ENCODE measurements at regions not wholly inside any gene's neighbourhood (a gene's known extent, or its start where the extent isn't known, plus 50 kb on each side); places are given as distances from the start of the nearest gene placed in this dataset.
"Not testable (repeated sequence)": the region's sequence is repeated elsewhere in the genome, so short reads cannot be mapped to it uniquely, and the experiment has no call there.

DNA sequence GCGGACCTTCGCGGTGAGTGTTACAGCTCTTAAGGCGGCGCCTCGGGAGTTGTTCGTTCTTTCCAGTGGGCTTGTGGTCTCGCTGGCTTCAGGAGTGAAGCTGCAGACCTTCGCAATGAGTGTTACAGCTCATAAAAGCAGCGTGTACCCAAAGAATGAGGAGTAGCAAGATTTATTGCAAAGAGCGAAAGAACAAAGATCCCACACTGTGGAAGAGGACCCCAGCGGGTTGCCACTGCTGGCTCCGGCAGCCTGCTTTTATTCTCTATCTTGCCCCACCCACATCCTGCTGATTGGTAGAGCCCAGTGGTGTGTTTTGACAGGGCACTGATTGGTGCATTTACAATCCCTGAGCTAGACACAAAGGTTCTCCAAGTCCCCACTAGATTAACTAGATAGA, 941.9 kb downstream of the C4orf33 start:
- not testable (repeated sequence) for H3K27ac ChIP-seq (ENCODE audit: low read length); H3K36me3 ChIP-seq (ENCODE audit: control insufficient read depth in 1 of 2, insufficient read depth in 2 of 2, low read length in 2 of 2); H3K4me3 ChIP-seq (ENCODE audit: low read depth in 1 of 2, low read length in 2 of 2); H3K27me3 ChIP-seq (ENCODE audit: low read depth, low read length); H3K9me3 ChIP-seq (ENCODE audit: control insufficient read depth in 1 of 2, low read length in 2 of 2); H3K4me1 ChIP-seq (ENCODE audit: control insufficient read depth in 1 of 2, insufficient read depth in 2 of 2, low read length in 2 of 2)

DNA sequence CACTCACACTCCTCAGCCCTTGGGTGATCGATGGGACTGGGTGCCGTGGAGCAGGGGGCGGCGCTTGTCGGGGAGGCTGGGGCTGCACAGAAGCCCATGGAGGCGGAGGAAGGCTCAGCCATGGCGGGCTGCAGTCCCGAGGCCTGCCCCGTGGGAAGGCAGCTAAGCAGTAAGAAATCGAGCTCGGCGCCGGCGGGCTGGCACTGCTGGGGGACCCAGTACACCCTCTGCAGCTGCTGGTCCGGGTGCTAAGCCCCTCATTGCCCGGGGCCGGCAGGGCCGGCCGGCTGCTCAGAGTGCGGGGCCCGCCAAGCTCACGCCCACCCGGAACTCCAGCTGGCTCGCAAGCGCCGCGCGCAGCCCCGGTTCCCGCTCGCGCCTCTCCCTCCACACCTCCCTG, 942.6 kb downstream of the C4orf33 start:
- H3K9me3 ChIP-seq (ENCODE audit: control insufficient read depth in 1 of 2, low read length in 2 of 2); H3K4me3 ChIP-seq (ENCODE audit: low read depth in 1 of 2, low read length in 2 of 2); H3K36me3 ChIP-seq (ENCODE audit: control insufficient read depth in 1 of 2, insufficient read depth in 2 of 2, low read length in 2 of 2); H3K4me1 ChIP-seq (ENCODE audit: control insufficient read depth in 1 of 2, insufficient read depth in 2 of 2, low read length in 2 of 2); H3K27me3 ChIP-seq (ENCODE audit: low read depth, low read length); H3K27ac ChIP-seq (ENCODE audit: low read length): not testable (repeated sequence)

DNA sequence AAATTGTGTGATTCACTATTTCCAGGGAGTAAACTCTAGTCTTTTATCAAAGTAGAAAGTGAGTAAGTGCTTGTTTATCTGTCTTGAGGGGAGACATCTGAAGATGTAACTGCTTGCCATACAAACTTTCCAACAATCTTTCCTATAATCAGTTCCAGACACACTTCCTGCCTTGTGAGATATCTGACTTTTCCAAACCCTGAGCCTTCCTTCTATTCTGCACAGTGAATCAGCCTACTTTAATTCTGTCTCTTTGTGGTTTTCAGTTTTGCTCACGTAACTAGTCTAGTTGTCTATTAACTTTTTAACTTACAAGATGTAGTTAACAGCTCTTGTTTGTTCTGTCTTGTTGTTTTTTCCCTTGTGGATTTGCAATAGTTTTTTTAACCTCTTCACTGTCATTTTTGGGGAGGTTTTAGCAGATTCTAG, 947.8 kb downstream of the C4orf33 start:
- no peaks in the 10 kb centered on the region for H3K36me3 ChIP-seq (ENCODE audit: control insufficient read depth in 1 of 2, insufficient read depth in 2 of 2, low read length in 2 of 2)
- no peak overlapping the region for H3K27ac ChIP-seq (ENCODE audit: low read length)
- H3K4me1 ChIP-seq (ENCODE audit: control insufficient read depth in 1 of 2, insufficient read depth in 2 of 2, low read length in 2 of 2), result no peaks in the 10 kb centered on the region
- no peaks in the 10 kb centered on the region for H3K9me3 ChIP-seq (ENCODE audit: control insufficient read depth in 1 of 2, low read length in 2 of 2)
- H3K27me3 ChIP-seq (ENCODE audit: low read depth, low read length), result no peaks in the 10 kb centered on the region
- H3K4me3 ChIP-seq (ENCODE audit: low read depth in 1 of 2, low read length in 2 of 2), result no peak overlapping the region

DNA sequence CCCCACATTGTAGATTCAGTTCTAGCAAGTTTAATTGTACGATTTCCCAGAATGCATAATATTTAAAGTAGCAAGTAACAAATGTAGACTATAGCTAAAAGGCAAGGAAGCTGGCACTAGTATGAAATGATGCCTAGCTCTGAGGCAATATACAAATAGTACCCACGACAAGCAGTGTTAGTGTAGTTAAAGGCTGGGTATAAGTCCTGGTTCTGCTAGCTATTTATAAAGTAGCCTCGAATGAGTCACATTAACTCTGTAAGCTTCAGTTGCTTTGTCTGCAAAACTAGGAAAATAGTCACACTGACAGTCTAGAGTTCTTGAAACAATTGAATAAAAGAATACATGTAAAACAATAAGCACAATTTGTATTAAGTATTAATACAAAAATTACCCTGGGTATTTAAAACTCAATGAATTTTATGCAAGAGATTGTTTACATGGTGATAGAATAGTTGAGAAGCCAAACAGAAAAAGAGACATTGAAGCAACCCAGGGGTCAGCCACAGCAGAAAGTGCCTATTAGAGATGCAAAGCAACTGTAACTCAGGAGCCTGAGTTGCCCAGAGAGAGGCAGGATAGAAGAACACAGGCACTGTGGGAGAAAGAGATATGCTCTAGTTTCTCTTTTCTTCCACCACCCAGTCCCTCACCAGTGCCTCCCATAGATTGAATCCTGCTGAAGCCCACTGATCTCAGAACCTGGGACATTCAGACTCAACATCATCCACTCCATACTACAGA, 949.0 kb downstream of the C4orf33 start:
- Histone ChIP-seq H3K27me3 (ENCODE audit: low read depth, low read length) (no peaks in the 10 kb centered on the region), H3K9me3 (ENCODE audit: control insufficient read depth in 1 of 2, low read length in 2 of 2) (no peaks in the 10 kb centered on the region), H3K4me1 (ENCODE audit: control insufficient read depth in 1 of 2, insufficient read depth in 2 of 2, low read length in 2 of 2) (no peaks in the 10 kb centered on the region), H3K4me3 (ENCODE audit: low read depth in 1 of 2, low read length in 2 of 2) (no peak overlapping the region), H3K36me3 (ENCODE audit: control insufficient read depth in 1 of 2, insufficient read depth in 2 of 2, low read length in 2 of 2) (no peaks in the 10 kb centered on the region), H3K27ac (ENCODE audit: low read length) (no peak overlapping the region)

DNA sequence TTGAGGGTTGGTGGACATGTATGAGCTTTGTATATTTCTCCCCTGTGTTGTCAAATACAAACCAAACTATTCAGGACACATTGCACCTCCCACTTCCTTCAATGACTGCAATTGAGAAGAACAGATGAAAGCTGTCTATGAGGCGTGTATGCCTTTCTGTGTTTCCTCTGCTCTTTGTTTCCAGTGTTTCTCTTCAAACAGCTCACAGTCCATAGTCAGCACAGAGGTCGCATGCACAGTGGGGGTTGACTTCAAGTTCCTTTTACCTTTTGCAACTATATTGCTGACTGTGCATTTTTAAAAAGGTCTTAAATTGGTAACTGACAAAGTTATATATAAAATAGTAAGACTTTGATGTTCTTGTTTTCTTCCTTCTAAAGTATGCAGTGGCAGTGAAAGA, 957.8 kb downstream of the C4orf33 start:
- H3K27me3 ChIP-seq (ENCODE audit: low read depth, low read length), result no peaks in the 10 kb centered on the region
- no peaks in the 10 kb centered on the region for H3K4me1 ChIP-seq (ENCODE audit: control insufficient read depth in 1 of 2, insufficient read depth in 2 of 2, low read length in 2 of 2)
- H3K27ac ChIP-seq (ENCODE audit: low read length), result no peak overlapping the region
- no peaks in the 10 kb centered on the region for H3K9me3 ChIP-seq (ENCODE audit: control insufficient read depth in 1 of 2, low read length in 2 of 2)
- no peak overlapping the region for H3K4me3 ChIP-seq (ENCODE audit: low read depth in 1 of 2, low read length in 2 of 2)
- no peaks in the 10 kb centered on the region for H3K36me3 ChIP-seq (ENCODE audit: control insufficient read depth in 1 of 2, insufficient read depth in 2 of 2, low read length in 2 of 2)

DNA sequence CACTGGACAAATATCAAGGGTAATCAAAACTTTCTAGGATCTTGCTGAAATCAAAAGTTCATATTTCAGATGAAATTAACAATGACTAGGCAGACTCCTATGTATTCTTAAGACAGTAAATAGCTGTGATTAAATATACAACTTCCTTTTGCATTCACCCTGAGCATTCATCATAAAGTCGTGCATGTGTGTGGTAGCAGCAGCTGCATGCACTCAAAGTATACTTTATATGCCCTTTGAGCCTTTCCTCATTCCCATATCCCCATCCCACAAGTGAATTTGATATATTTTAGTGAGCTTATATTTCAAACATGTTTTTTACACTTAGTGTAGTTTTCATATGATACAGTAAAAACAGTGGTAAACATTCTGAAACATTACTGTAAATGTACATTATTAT, 959.0 kb downstream of the C4orf33 start:
- Histone ChIP-seq H3K27ac (ENCODE audit: low read length) (no peak overlapping the region), H3K27me3 (ENCODE audit: low read depth, low read length) (no peaks in the 10 kb centered on the region), H3K36me3 (ENCODE audit: control insufficient read depth in 1 of 2, insufficient read depth in 2 of 2, low read length in 2 of 2) (no peaks in the 10 kb centered on the region), H3K9me3 (ENCODE audit: control insufficient read depth in 1 of 2, low read length in 2 of 2) (no peaks in the 10 kb centered on the region), H3K4me1 (ENCODE audit: control insufficient read depth in 1 of 2, insufficient read depth in 2 of 2, low read length in 2 of 2) (no peaks in the 10 kb centered on the region), H3K4me3 (ENCODE audit: low read depth in 1 of 2, low read length in 2 of 2) (no peak overlapping the region)

DNA sequence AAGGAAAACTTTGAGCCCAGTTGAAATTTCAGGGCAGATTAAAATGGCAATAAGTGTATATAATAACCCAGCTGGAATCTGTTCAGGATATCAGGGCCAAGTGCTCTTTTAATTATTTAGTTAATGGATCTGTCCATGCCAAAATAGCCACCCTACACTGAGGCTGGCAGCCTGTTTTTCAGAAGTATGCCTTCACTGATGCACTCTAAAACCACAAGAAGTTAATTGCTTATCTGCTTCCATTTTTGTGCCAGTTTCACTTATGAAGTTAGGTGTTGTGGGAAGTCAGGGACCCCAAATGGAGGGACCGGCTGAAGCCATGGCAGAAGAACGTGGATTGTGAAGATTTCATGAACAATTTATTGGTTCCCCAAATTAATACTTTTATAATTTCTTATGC, 960.3 kb downstream of the C4orf33 start:
- no peaks in the 10 kb centered on the region for H3K4me1 ChIP-seq (ENCODE audit: control insufficient read depth in 1 of 2, insufficient read depth in 2 of 2, low read length in 2 of 2)
- H3K27me3 ChIP-seq (ENCODE audit: low read depth, low read length), result no peaks in the 10 kb centered on the region
- H3K36me3 ChIP-seq (ENCODE audit: control insufficient read depth in 1 of 2, insufficient read depth in 2 of 2, low read length in 2 of 2), result no peaks in the 10 kb centered on the region
- H3K27ac ChIP-seq (ENCODE audit: low read length), result no peak overlapping the region
- H3K9me3 ChIP-seq (ENCODE audit: control insufficient read depth in 1 of 2, low read length in 2 of 2), result no peaks in the 10 kb centered on the region
- no peak overlapping the region for H3K4me3 ChIP-seq (ENCODE audit: low read depth in 1 of 2, low read length in 2 of 2)

DNA sequence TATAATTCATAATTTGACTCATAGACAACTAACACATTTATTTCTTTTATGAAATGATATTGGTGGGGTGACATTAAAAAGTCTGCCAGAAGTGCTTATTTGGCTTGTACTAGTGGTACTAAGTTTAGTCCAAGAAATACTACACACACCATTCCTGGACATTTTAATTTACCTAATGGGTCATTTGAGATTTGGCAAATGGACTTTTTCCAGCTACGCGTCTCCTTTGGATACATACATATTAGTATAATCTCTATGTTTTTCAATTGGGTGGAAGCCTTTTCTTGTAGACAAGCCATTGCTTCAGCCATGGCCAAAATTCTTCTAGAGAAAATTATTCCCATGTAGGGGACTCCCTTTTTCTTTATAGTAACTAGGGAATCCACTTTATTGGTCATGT, 968.5 kb downstream of the C4orf33 start:
- Histone ChIP-seq H3K27me3 (ENCODE audit: low read depth, low read length) (no peaks in the 10 kb centered on the region), H3K4me1 (ENCODE audit: control insufficient read depth in 1 of 2, insufficient read depth in 2 of 2, low read length in 2 of 2) (no peaks in the 10 kb centered on the region), H3K27ac (ENCODE audit: low read length) (no peak overlapping the region), H3K36me3 (ENCODE audit: control insufficient read depth in 1 of 2, insufficient read depth in 2 of 2, low read length in 2 of 2) (no peaks in the 10 kb centered on the region), H3K9me3 (ENCODE audit: control insufficient read depth in 1 of 2, low read length in 2 of 2) (no peaks in the 10 kb centered on the region), H3K4me3 (ENCODE audit: low read depth in 1 of 2, low read length in 2 of 2) (no peak overlapping the region)

GRCh38 chr4:130067419-130067818, 971.5 kb downstream of the C4orf33 start:
- Histone ChIP-seq H3K27ac (ENCODE audit: low read length) (no peak overlapping the region), H3K27me3 (ENCODE audit: low read depth, low read length) (no peaks in the 10 kb centered on the region), H3K4me1 (ENCODE audit: control insufficient read depth in 1 of 2, insufficient read depth in 2 of 2, low read length in 2 of 2) (no peaks in the 10 kb centered on the region), H3K36me3 (ENCODE audit: control insufficient read depth in 1 of 2, insufficient read depth in 2 of 2, low read length in 2 of 2) (no peaks in the 10 kb centered on the region), H3K4me3 (ENCODE audit: low read depth in 1 of 2, low read length in 2 of 2) (no peak overlapping the region), H3K9me3 (ENCODE audit: control insufficient read depth in 1 of 2, low read length in 2 of 2) (no peaks in the 10 kb centered on the region)

- Histone ChIP-seq H3K4me3 (ENCODE audit: low read depth in 1 of 2, low read length in 2 of 2) (no peak overlapping the region), H3K36me3 (ENCODE audit: control insufficient read depth in 1 of 2, insufficient read depth in 2 of 2, low read length in 2 of 2) (no peaks in the 10 kb centered on the region), H3K27me3 (ENCODE audit: low read depth, low read length) (no peaks in the 10 kb centered on the region), H3K27ac (ENCODE audit: low read length) (no peak overlapping the region), H3K9me3 (ENCODE audit: control insufficient read depth in 1 of 2, low read length in 2 of 2) (no peaks in the 10 kb centered on the region), H3K4me1 (ENCODE audit: control insufficient read depth in 1 of 2, insufficient read depth in 2 of 2, low read length in 2 of 2) (no peaks in the 10 kb centered on the region)
Observed at GRCh38 chr4:130068072-130068471, 972.1 kb downstream of the C4orf33 start.

DNA sequence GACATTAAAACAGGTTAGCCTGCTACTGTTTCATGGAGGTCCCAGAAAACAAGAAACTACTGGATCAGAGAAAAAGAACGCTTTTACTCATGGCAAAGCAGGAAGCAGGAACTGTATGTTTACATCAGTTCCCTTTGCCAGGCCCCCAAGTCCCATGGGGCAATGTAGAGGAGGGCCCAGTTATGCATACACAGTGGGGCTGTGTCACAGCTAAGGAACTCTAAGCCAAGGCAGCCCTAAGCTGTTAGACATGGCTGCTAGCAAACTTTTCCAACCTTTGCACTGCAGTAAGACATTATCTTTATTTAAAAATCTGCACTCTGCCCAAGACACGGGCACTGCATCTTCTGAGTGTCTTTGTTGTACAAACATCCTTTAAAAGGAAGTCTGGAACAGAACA, 975.8 kb downstream of the C4orf33 start:
- Histone ChIP-seq H3K36me3 (ENCODE audit: control insufficient read depth in 1 of 2, insufficient read depth in 2 of 2, low read length in 2 of 2) (no peaks in the 10 kb centered on the region), H3K27ac (ENCODE audit: low read length) (no peak overlapping the region), H3K4me1 (ENCODE audit: control insufficient read depth in 1 of 2, insufficient read depth in 2 of 2, low read length in 2 of 2) (no peaks in the 10 kb centered on the region), H3K9me3 (ENCODE audit: control insufficient read depth in 1 of 2, low read length in 2 of 2) (no peaks in the 10 kb centered on the region), H3K4me3 (ENCODE audit: low read depth in 1 of 2, low read length in 2 of 2) (no peak overlapping the region), H3K27me3 (ENCODE audit: low read depth, low read length) (no peaks in the 10 kb centered on the region)

DNA sequence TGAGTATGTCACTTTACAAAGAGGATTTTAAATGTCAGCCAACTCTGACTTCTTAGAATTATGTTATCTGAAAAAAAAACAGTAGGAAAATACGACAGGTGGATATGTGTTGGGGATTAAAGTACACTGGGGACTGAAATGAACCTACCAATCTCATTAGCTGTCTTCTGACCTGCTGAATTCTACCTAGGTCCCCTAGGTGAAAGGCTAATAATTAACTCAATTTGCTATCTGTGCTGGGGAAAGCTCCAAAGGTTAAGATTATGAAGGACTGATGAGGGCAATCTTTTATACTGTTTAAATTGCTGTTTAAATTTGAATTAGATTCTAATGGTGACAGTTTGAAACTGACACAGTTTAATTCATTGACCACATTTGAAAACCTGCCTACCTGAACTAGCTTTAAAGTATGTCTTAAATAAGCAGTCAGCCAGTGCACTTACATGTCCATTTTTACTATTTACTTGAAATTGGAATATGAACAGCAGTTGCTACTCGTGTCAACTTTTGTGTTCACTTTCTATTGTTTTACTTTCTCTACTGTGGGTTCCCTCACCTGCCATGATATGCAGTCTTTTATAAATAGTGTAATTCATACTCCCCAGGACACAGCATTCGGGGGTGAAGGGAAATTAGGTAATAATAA, 977.3 kb downstream of the C4orf33 start:
- no peaks in the 10 kb centered on the region for H3K9me3 ChIP-seq (ENCODE audit: control insufficient read depth in 1 of 2, low read length in 2 of 2)
- H3K4me1 ChIP-seq (ENCODE audit: control insufficient read depth in 1 of 2, insufficient read depth in 2 of 2, low read length in 2 of 2), result no peaks in the 10 kb centered on the region
- H3K36me3 ChIP-seq (ENCODE audit: control insufficient read depth in 1 of 2, insufficient read depth in 2 of 2, low read length in 2 of 2), result no peaks in the 10 kb centered on the region
- H3K4me3 ChIP-seq (ENCODE audit: low read depth in 1 of 2, low read length in 2 of 2), result no peak overlapping the region
- H3K27me3 ChIP-seq (ENCODE audit: low read depth, low read length), result no peaks in the 10 kb centered on the region
- no peak overlapping the region for H3K27ac ChIP-seq (ENCODE audit: low read length)
